ENCODE measurements at regions not wholly inside any gene's neighbourhood (a gene's known extent, or its start where the extent isn't known, plus 50 kb on each side); places are given as distances from the start of the nearest gene placed in this dataset.

GRCh38 chr1:30360281-30360680, 363.1 kb downstream of the MATN1 start:
- no peak for TF ChIP-seq EZH2phosphoT487 (IDR thresholded peaks at IDR 0.05; ENCODE audit: borderline replicate concordance)
- TF ChIP-seq CTCF (conservative IDR thresholded peaks at IDR 0.05; ENCODE audit: low read length), result no peak
